GM21786 (cell line): ENCODE measurements at regions not wholly inside any gene's neighbourhood (a gene's known extent, or its start where the extent isn't known, plus 50 kb on each side); places are given as distances from the start of the nearest gene placed in this dataset.

Source experiments
- ATAC-seq: cut with Tn5 transposase; IDR thresholded peaks from one replicate; pipeline ENCODE4 v1.9.1; 2021; ENCODE audit not compliant: unreplicated experiment

- ATAC-seq, result no peak
Measured at GRCh38 chr13:24043590-24044350, 116.8 kb upstream of the SPATA13 start.

- no peak for ATAC-seq
Measured at GRCh38 chr13:24045597-24045996, 114.9 kb upstream of the SPATA13 start.

GRCh38 chr13:24050292-24050711 lies 110.2 kb upstream of the SPATA13 start:
- ATAC-seq, result no peak

GRCh38 chr13:24050796-24051715 lies 109.5 kb upstream of the SPATA13 start:
- ATAC-seq, result no peak

- no peak for ATAC-seq
Measured at GRCh38 chr13:24052547-24053518, 107.7 kb upstream of the SPATA13 start.

GRCh38 chr13:24053519-24054251 lies 106.8 kb upstream of the SPATA13 start:
- ATAC-seq, result peak; percentile 93

GRCh38 chr13:24056616-24057137 lies 103.8 kb upstream of the SPATA13 start:
- no peak for ATAC-seq

GRCh38 chr13:24060993-24061392 lies 99.5 kb upstream of the SPATA13 start:
- no peak for ATAC-seq

GRCh38 chr13:24063281-24063877 lies 97.1 kb upstream of the SPATA13 start:
- no peak for ATAC-seq

GRCh38 chr13:24064371-24064770 lies 96.1 kb upstream of the SPATA13 start:
- no peak for ATAC-seq

- no peak for ATAC-seq
Measured at GRCh38 chr13:24065176-24065575, 95.3 kb upstream of the SPATA13 start.

- ATAC-seq, result no peak
Measured at GRCh38 chr13:24066405-24067295, 93.9 kb upstream of the SPATA13 start.

- no peak for ATAC-seq
Measured at GRCh38 chr13:24068472-24068871, 92.0 kb upstream of the SPATA13 start.

GRCh38 chr13:24071016-24071415 lies 89.5 kb upstream of the SPATA13 start:
- no peak for ATAC-seq

GRCh38 chr13:24071423-24072075 lies 89.0 kb upstream of the SPATA13 start:
- ATAC-seq, result no peak

- no peak for ATAC-seq
Measured at GRCh38 chr13:24073657-24074056, 86.9 kb upstream of the SPATA13 start.

- ATAC-seq, result no peak
Measured at GRCh38 chr13:24074678-24075077, 85.8 kb upstream of the SPATA13 start.
